Suprapubic skin (tissue), 4 donors: ENCODE measurements at regions not wholly inside any gene's neighbourhood (a gene's known extent, or its start where the extent isn't known, plus 50 kb on each side); places are given as distances from the start of the nearest gene placed in this dataset.

ENCODE experiments used
- DNase-seq, 2 donors: peaks; one replicate each; pipeline ENCODE4 v3.0.0-alpha.2; 2019; ENCODE audit warnings: low spot score in 2 of 2
- H3K27ac ChIP-seq: fragments of 200-600 bp; sonication (generic); one replicate; pipeline ENCODE4 v1.5.1; 2019
- H3K27me3 ChIP-seq: fragments of 200-600 bp; sonication (generic); one replicate; pipeline ENCODE4 v1.5.1; 2019
- H3K36me3 ChIP-seq: fragments of 200-600 bp; sonication (generic); one replicate; pipeline ENCODE4 v1.5.1; 2019
- H3K4me1 ChIP-seq: fragments of 200-600 bp; sonication (generic); one replicate; pipeline ENCODE4 v1.5.1; 2019
- H3K4me3 ChIP-seq: fragments of 200-600 bp; sonication (generic); one replicate; pipeline ENCODE4 v1.5.1; 2019; ENCODE audit warnings: mild to moderate bottlenecking
- H3K9me3 ChIP-seq: fragments of 200-600 bp; sonication (generic); one replicate; pipeline ENCODE4 v1.5.1; 2019
- EP300 ChIP-seq: sonication (generic); formaldehyde crosslinking; IDR thresholded peaks from one replicate; pipeline ENCODE4 v1.6.1; 2017; ENCODE audit warnings: antibody characterized with exemption
- POLR2A ChIP-seq, 2 donors: fragments of 450-650 bp; IDR thresholded peaks; one replicate each; pipeline ENCODE4 v1.6.1; 2017; ENCODE audit warnings: antibody characterized with exemption in 2 of 2, mild to moderate bottlenecking in 2 of 2, moderate library complexity in 2 of 2
- POLR2AphosphoS5 ChIP-seq, 3 donors: sonication (generic); formaldehyde crosslinking; IDR thresholded peaks; one replicate each; pipeline ENCODE4 v1.6.1; 2017; ENCODE audit warnings: antibody characterized with exemption in 3 of 3
- WGBS: methylation state at CpG from one replicate; pipeline ENCODE4 v1.1.5; 2018; 5-methylcytosine and 5-hydroxymethylcytosine counted together
- TF ChIP-seq, protein P1 (sequence below), 2 donors: fragments of 200-600 bp in 1 of 2; fragments of 450-650 bp in 1 of 2; sonication (generic) in 1 of 2; IDR thresholded peaks; one replicate each; pipeline ENCODE4 v1.5.1; 2016 to 2019; ENCODE audit warnings: antibody characterized with exemption in 2 of 2, mild to moderate bottlenecking in 1 of 2, moderate library complexity in 1 of 2

DNA sequence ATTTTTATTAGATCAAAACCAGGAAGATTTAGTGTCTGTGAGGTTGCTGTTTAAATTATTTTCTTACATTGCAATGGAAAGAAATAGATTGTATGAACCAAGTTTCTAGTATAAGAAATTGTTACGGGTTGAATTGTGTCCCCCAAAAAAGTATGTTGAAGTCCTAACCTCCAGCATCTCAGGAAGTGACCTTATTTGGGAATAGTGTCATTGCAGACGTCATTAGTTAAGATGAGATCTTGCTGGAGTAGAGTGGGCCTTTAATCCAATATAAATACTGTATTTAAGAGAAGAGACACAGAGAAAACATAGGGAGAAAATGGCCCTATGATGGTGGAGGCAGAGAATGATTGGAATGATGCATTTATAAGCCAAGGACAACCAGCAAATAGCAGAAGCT is 188.7 kb upstream of the SAMSN1 start:
- Histone ChIP-seq H3K9me3 (no peaks in the 10 kb centered on the region), H3K36me3 (no peaks in the 10 kb centered on the region), H3K27ac (no peak overlapping the region), H3K4me1 (no peaks in the 10 kb centered on the region), H3K4me3 (no peak overlapping the region), H3K27me3 (no peaks in the 10 kb centered on the region)
- WGBS: 82% methylated on average over 2 of the region's 2 CpGs
- TF ChIP-seq, protein P1, sequence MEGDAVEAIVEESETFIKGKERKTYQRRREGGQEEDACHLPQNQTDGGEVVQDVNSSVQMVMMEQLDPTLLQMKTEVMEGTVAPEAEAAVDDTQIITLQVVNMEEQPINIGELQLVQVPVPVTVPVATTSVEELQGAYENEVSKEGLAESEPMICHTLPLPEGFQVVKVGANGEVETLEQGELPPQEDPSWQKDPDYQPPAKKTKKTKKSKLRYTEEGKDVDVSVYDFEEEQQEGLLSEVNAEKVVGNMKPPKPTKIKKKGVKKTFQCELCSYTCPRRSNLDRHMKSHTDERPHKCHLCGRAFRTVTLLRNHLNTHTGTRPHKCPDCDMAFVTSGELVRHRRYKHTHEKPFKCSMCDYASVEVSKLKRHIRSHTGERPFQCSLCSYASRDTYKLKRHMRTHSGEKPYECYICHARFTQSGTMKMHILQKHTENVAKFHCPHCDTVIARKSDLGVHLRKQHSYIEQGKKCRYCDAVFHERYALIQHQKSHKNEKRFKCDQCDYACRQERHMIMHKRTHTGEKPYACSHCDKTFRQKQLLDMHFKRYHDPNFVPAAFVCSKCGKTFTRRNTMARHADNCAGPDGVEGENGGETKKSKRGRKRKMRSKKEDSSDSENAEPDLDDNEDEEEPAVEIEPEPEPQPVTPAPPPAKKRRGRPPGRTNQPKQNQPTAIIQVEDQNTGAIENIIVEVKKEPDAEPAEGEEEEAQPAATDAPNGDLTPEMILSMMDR (IDR thresholded peaks at IDR 0.05): no peak
- no peak for TF ChIP-seq POLR2AphosphoS5 (IDR thresholded peaks at IDR 0.05)
- no peak for TF ChIP-seq POLR2A (IDR thresholded peaks at IDR 0.05)
- no peak for TF ChIP-seq EP300
- no peak for DNase-seq

DNA sequence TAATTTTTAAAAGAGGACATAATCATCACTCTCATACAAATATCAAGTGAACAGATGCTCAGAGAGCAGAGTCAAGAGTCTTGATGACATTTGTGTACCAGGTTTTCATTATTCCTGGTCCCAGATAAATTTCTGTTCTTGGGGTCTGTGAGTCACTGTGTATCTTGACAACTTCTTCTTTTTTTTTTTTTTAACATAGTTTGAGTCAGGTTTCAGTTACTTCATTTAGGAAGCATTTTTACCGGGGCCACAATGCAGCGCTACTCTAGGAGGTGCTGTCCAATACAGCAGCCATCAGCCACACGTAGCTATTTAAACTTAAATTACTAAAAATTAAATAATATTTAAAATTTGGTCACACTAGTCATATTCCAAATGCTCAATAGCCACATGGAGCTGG is 188.1 kb upstream of the SAMSN1 start:
- 86% methylated on average over 3 of the region's 3 CpGs for WGBS
- Histone ChIP-seq H3K9me3 (no peaks in the 10 kb centered on the region), H3K27me3 (no peaks in the 10 kb centered on the region), H3K36me3 (no peaks in the 10 kb centered on the region), H3K27ac (no peak overlapping the region), H3K4me1 (no peaks in the 10 kb centered on the region), H3K4me3 (no peak overlapping the region)
- TF ChIP-seq POLR2A (IDR thresholded peaks at IDR 0.05) (no peak), EP300 (no peak), POLR2AphosphoS5 (IDR thresholded peaks at IDR 0.05) (no peak)
- TF ChIP-seq, protein P1 (IDR thresholded peaks at IDR 0.05): no peak
- DNase-seq: no peak

DNA sequence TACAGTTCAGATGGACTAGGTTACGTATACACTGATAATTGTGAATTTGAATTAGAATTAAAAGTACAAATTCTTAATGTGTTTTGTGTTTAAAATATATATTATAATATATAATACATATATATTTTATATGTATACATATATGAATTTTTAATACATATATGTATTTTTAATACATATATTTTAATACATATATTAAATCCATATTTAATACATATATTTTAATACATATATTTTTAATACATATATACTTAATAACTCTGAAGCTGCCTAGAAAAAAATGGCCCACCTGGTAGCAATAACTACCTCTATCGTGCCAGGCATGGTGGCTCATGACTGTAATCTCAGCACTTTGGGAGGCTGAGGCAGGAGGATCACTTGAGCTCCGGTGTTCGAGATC is 179.1 kb upstream of the SAMSN1 start:
- no peak for DNase-seq

DNA sequence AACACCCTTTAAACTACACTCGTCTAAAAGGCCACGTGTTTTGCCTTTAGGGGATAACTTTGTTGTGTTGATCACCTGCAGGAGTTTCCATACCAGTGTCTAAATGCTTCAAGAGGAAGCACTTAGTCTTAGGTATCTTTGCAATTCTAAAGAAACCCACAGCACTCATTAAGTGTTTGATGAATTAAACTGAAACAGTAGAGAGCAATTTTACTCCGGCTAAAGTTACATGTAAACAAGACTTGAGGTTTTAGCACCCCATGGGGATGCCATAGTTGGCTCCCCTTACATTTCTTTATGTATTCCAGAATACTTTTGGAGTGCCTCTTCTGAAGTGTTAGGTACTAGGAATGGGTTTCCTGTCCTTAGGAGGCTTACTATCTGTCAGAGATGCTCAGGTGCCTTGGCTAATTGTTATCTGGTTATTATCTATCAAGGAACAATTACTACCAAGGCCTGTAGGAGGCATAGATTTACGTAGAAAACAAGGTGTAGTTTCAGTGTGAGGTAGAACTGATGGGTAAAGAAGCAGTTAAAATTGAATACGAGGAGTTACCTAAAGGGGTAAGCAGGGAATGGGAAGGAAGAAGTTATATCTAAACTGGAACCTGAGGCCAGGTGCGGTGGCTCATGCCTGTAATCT is 176.8 kb upstream of the SAMSN1 start:
- 78% methylated on average over 6 of the region's 6 CpGs for WGBS
- H3K36me3 ChIP-seq: no peaks in the 10 kb centered on the region

More for the DNA sequence above, 179.1 kb upstream of the SAMSN1 start:
- Histone ChIP-seq H3K36me3 (no peaks in the 10 kb centered on the region), H3K27ac (no peak overlapping the region), H3K27me3 (no peaks in the 10 kb centered on the region), H3K4me1 (no peaks in the 10 kb centered on the region), H3K4me3 (no peak overlapping the region), H3K9me3 (no peaks in the 10 kb centered on the region)
- TF ChIP-seq POLR2AphosphoS5 (IDR thresholded peaks at IDR 0.05) (no peak), EP300 (no peak)
- WGBS: 97% methylated on average over 4 of the region's 4 CpGs

DNA sequence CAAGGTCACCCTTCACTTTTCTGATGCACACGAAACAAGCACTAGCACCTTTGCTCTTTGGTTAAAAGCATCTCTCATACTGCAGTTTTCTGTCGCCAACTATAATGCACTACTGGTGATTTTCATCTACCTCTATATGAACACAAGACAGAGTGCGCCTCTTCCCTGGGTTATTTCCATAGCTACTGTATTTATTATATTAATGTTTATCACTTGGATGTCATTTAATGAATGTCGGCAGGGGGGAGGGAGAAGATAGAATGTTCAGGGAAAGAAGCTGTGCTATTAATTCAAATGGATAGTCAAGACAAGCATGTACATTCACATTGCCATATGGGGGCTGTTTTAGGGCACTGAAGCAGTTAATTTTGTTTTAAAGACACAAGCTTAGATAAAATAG is 174.1 kb upstream of the SAMSN1 start:
- TF ChIP-seq, protein P1 (IDR thresholded peaks at IDR 0.05): no peak
- TF ChIP-seq POLR2A (IDR thresholded peaks at IDR 0.05): no peak
- TF ChIP-seq POLR2AphosphoS5 (IDR thresholded peaks at IDR 0.05): no peak
- no peak for TF ChIP-seq EP300
- Histone ChIP-seq H3K4me1 (no peaks in the 10 kb centered on the region), H3K27ac (no peak overlapping the region), H3K9me3 (no peaks in the 10 kb centered on the region), H3K36me3 (no peaks in the 10 kb centered on the region), H3K4me3 (no peak overlapping the region), H3K27me3 (no peaks in the 10 kb centered on the region)
- 79% methylated on average over 4 of the region's 4 CpGs for WGBS
- DNase-seq: no peak

More for the DNA sequence above, 176.8 kb upstream of the SAMSN1 start:
- H3K4me3 ChIP-seq: no peak overlapping the region
- H3K27ac ChIP-seq: no peak overlapping the region
- no peak for TF ChIP-seq POLR2AphosphoS5 (IDR thresholded peaks at IDR 0.05)
- TF ChIP-seq EP300: no peak
- TF ChIP-seq, protein P1 (IDR thresholded peaks at IDR 0.05): no peak
- DNase-seq: no peak
- H3K4me1 ChIP-seq: no peaks in the 10 kb centered on the region
- H3K27me3 ChIP-seq: no peaks in the 10 kb centered on the region
- H3K9me3 ChIP-seq: no peaks in the 10 kb centered on the region

DNA sequence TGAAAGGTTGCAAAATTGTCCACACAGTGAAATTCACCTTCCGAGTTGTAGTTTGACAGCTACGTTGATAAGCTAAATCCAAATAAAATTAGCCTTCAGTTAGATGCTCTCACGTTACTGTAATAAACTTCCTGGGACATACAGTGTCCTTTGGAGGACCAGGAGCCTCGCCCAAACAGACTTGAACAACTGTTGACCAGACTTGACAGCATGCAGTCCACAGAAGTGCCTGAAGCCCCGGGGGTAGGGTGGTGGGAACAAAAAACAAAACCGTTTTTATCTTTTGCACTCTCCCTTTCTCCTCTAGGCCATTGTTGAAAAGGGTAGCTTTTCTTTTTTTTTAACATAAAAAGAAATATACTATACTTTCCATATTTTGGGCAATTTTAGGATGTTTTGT is 172.8 kb upstream of the SAMSN1 start:
- H3K27me3 ChIP-seq: no peaks in the 10 kb centered on the region
- no peak overlapping the region for H3K4me3 ChIP-seq
- no peaks in the 10 kb centered on the region for H3K9me3 ChIP-seq
- WGBS: 39% methylated on average over 6 of the region's 6 CpGs
- H3K27ac ChIP-seq: no peak overlapping the region
- no peaks in the 10 kb centered on the region for H3K36me3 ChIP-seq
- TF ChIP-seq EP300: no peak
- no peak for TF ChIP-seq POLR2AphosphoS5 (IDR thresholded peaks at IDR 0.05)
- TF ChIP-seq, protein P1 (IDR thresholded peaks at IDR 0.05): no peak
- no peak for TF ChIP-seq POLR2A (IDR thresholded peaks at IDR 0.05)
- no peak for DNase-seq
- no peaks in the 10 kb centered on the region for H3K4me1 ChIP-seq
